Umbilical cord (tissue), 1 donor: ENCODE measurements at regions not wholly inside any gene's neighbourhood (a gene's known extent, or its start where the extent isn't known, plus 50 kb on each side); places are given as distances from the start of the nearest gene placed in this dataset.
"Not testable (repeated sequence)": the region's sequence is repeated elsewhere in the genome, so short reads cannot be mapped to it uniquely, and the experiment has no call there.

ENCODE experiments used
- DNase-seq: peaks from one replicate; pipeline ENCODE4 v3.0.0-alpha.2; 2015; ENCODE audit warnings: low spot score

GRCh38 chr13:54263868-54264267, 1235.3 kb downstream of the OLFM4 start:
- DNase-seq = no peak

DNA sequence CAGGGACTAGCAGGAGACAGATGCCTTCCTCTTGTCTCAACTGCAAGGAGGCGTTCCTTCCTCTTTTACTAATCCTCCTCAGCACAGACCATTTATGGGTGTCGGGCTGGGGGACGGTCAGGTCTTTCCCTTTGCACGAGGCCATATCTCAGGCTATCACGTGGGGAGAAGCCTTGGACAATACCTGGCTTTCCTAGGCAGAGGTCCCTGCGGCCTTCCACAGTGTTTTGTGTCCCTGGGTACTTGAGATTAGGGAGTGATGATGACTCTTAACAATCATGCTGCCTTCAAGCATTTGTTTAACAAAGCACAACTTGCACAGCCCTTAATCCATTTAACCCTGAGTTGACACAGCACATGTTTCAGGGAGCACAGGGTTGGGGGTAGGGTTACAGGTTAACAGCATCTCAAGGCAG, 1238.6 kb downstream of the OLFM4 start:
- DNase-seq = not testable (repeated sequence)

GRCh38 chr13:54268013-54268695, 1239.5 kb downstream of the OLFM4 start:
- DNase-seq = not testable (repeated sequence)

GRCh38 chr13:54287062-54287764, 1258.6 kb downstream of the OLFM4 start:
- DNase-seq = no peak

GRCh38 chr13:54301085-54301484, 1272.5 kb downstream of the OLFM4 start:
- DNase-seq = no peak

DNA sequence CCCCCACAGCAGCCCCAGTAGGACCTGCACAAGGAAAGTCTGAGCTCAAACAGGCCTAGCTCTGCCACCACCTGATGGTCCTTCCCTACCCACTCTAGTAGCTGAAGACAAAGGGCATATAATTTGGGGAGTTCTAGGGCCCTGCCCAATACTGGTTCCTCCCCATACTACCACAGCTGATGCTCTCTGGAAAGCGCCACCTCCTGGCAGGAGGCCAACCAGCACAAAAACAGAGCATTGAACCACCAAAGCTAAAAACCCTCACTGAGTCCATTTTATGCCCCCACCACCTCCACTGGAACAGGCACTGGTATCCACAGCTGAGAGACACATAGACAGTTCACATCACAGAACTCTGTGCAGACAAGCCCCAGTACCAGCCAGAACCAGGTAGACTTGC, 1276.8 kb downstream of the OLFM4 start:
- DNase-seq = no peak

GRCh38 chr13:54312885-54313284, 1284.3 kb downstream of the OLFM4 start:
- DNase-seq = no peak

GRCh38 chr13:54317722-54318121, 1289.1 kb downstream of the OLFM4 start:
- no peak for DNase-seq

GRCh38 chr13:54337540-54337939, 1308.9 kb downstream of the OLFM4 start:
- DNase-seq = no peak

- DNase-seq = peak; percentile 1
Measured at GRCh38 chr13:54347531-54347930, 1318.9 kb downstream of the OLFM4 start.

- no peak for DNase-seq
Measured at GRCh38 chr13:54356209-54356608, 1327.6 kb downstream of the OLFM4 start.

GRCh38 chr13:54356849-54357248, 1328.2 kb downstream of the OLFM4 start:
- no peak for DNase-seq

- DNase-seq = no peak
Measured at GRCh38 chr13:54357284-54357933, 1328.8 kb downstream of the OLFM4 start.

DNA sequence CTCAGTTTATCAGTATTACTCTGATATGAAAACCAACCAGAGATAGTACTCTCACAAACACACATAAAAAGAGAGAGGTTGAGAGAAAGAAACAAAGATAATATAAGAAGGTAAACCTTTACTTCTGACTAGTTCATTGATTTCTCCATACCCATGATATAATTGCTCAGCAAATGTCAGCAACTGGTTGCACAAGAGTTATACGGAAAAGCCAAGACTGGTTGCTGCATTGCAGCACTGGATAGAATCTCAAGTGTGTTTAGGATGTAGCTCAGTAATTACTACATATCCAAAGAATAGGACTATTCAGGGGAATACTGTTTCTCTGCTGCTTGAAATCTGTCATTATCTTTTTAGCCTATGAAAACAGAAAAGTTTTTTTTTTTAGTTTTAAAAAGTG, 1332.8 kb downstream of the OLFM4 start:
- DNase-seq = no peak

DNA sequence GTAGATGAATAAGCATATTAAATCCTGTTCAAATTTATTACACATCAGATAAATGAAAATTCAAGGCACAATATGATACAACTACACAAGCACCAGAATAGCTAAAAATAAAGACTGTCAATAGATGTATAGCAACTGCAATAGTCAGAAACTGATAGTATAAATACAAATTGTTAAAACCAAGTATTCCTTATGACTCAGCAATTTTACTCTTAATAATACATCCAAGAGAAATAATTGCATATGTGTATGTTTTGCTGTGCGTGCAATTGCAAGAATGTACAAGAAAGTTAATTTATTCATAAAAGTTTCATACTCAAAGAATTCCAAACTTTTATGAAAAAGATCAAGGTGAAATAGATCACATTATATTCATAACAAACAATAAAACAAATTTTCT, 1338.1 kb downstream of the OLFM4 start:
- no peak for DNase-seq

- DNase-seq = no peak
Measured at GRCh38 chr13:54367639-54368271, 1339.1 kb downstream of the OLFM4 start.

DNA sequence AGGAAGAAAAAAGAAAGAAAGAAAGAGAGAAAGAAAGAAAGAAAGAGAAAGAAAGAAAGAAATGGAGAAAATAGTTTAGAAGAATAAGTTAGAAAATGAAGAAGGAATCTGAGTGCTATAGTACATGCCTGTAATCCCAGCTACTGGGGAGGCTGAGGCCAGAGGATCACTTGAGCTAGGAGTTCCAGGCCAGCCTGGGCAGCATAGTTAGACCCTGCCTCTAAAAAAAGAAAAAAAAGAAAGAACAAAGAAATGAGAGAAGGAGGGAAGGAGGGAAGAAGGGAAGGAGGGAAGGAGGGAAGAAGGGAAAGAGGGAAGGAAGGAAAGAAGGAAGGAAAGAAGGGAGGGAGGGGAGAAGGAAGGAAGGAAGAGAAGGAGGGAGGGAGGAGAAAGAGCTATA, 1339.8 kb downstream of the OLFM4 start:
- no peak for DNase-seq

- DNase-seq = no peak
Measured at GRCh38 chr13:54373211-54373610, 1344.6 kb downstream of the OLFM4 start.

DNA sequence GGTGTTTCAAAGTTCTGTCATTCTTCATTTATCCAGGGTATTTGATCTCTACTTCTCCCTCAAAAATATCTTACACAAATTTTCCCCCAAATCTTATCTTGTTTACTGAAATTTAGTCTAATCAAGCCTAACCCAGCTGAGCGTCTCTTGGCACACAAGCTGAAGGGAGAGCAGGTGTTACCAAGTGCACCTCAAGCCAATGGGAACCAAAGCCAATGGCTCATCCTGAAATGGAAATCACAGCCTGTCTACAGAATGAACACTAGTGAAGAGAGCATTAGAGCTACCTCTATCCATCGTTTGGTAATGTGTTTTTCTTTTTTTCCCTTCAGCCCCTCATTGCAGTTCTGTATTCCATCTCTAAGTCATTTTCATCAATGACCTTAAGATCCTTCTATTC, 1350.8 kb downstream of the OLFM4 start:
- DNase-seq = no peak

- DNase-seq = no peak
Measured at GRCh38 chr13:54383604-54384003, 1355.0 kb downstream of the OLFM4 start.

GRCh38 chr13:54387625-54388024, 1359.0 kb downstream of the OLFM4 start:
- no peak for DNase-seq

- DNase-seq = no peak
Measured at GRCh38 chr13:54390841-54391240, 1362.2 kb downstream of the OLFM4 start.
